ENCODE measurements at regions not wholly inside any gene's neighbourhood (a gene's known extent, or its start where the extent isn't known, plus 50 kb on each side); places are given as distances from the start of the nearest gene placed in this dataset.

DNA sequence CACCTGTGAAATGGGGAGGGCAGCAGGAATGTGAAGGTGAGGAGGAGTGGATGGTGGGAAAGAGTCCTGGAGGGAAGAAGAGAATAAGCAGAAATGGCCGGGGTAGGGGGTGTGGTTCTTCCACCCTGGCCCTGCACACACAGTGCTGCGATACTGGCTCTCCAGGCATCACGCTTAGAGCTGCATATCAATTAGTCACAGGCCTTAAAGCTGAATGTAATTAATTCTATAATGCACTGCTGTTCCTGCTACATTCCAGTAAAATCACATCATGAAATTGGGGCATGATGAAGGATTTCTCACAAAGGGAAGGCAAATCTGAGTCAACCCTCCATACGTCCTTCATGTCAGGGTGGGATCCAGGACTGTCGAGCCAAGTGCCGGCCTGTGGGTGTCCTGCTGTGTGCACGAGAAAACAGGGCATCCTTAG, 566.1 kb downstream of the BCL11B start:
- DNase-seq (ENCODE audit: low spot score in 2 of 2) (no peak), ATAC-seq (replicated peaks; ENCODE audit: extremely low read depth, poor library complexity, severe bottlenecking) (no peak)
- Mint-ChIP-seq H3K27me3 (no peaks in the 10 kb centered on the region), H3K9me3 (no peaks in the 10 kb centered on the region), H3K27ac (ENCODE audit: low read depth) (no peak overlapping the region), H3K4me1 (peaks cover 45% of the 10 kb centered on the region), H3K36me3 (ENCODE audit: insufficient read depth) (no peaks in the 10 kb centered on the region), H3K4me3 (no peak overlapping the region)

DNA sequence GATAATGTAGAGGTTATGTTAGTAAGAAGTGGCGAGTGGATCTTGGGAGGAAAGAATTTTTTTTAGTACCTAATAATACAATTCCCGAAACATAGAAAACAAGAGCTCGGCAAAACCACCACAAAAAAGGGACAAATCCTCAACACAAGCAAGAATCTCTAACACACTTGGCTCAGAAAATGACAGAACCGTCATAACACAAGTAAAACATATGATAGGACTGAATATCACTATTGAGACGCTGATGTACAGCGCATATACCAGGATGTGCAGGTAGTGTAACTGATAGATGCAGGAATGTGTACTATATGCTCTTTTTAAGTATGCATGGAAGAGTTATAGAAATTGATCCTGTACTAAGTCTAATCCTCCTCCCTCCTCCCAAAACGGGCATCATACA, 564.5 kb downstream of the BCL11B start:
- H3K36me3 Mint-ChIP-seq (ENCODE audit: insufficient read depth), result no peaks in the 10 kb centered on the region
- H3K4me3 Mint-ChIP-seq, result no peak overlapping the region
- H3K27ac Mint-ChIP-seq (ENCODE audit: low read depth), result no peak overlapping the region

DNA sequence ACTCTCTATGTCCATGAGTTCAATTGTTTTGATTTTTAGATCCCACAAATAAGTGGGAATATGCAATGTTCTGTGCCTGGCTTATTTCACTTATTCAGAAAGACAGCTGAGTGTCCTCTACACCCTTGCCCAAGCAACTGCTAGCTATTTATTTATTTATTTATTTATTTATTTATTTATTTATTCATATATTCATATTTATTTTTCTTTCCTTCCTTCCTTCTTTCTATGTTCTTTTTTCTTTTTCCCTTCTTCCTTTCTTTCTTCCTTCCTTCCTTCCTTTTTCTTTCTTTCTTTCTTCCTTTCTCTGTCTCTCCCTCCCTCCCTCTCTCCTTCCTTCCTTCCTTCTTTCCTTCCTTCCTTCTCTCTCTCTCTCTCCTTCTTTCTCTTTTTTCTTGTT, 563.4 kb downstream of the BCL11B start:
- no peaks in the 10 kb centered on the region for H3K9me3 Mint-ChIP-seq
- peaks cover 36% of the 10 kb centered on the region for H3K4me1 Mint-ChIP-seq
- H3K4me3 Mint-ChIP-seq, result no peak overlapping the region
- peak overlapping the region; percentile 85 for H3K27ac Mint-ChIP-seq (ENCODE audit: low read depth)
- ATAC-seq (replicated peaks; ENCODE audit: extremely low read depth, poor library complexity, severe bottlenecking), result no peak
- no peak for DNase-seq (ENCODE audit: low spot score in 2 of 2)
- no peaks in the 10 kb centered on the region for H3K27me3 Mint-ChIP-seq
- no peaks in the 10 kb centered on the region for H3K36me3 Mint-ChIP-seq (ENCODE audit: insufficient read depth)

More for the DNA sequence above, 564.5 kb downstream of the BCL11B start:
- DNase-seq (ENCODE audit: low spot score in 2 of 2), result no peak
- ATAC-seq (replicated peaks; ENCODE audit: extremely low read depth, poor library complexity, severe bottlenecking), result no peak
- Mint-ChIP-seq H3K27me3 (no peaks in the 10 kb centered on the region), H3K4me1 (peaks cover 46% of the 10 kb centered on the region), H3K9me3 (no peaks in the 10 kb centered on the region)

DNA sequence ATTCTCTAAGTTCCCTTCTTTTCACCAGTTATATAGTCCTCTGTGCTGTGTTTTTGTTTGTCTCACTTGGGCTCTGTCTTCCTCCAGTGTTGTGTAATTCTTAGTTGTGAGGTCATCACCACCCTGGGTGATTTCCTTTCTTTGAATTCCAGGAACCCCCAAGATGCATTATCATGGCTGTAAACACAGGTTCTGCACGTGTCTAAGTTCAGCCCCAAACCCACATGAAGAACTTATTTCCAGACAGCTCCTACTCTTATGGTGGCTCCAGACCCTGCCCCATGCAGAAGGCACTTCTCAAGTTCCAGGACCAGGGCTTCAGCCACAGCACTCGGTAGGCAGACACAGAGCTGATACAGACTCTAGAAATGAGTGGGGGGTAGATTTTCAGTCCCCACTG, 560.5 kb downstream of the BCL11B start:
- Mint-ChIP-seq H3K36me3 (ENCODE audit: insufficient read depth) (no peaks in the 10 kb centered on the region), H3K27me3 (peaks cover 5% of the 10 kb centered on the region), H3K4me3 (no peak overlapping the region), H3K9me3 (no peaks in the 10 kb centered on the region), H3K4me1 (peaks cover 19% of the 10 kb centered on the region), H3K27ac (ENCODE audit: low read depth) (peak overlapping the region; percentile 66)
- DNase-seq (ENCODE audit: low spot score in 2 of 2) (no peak), ATAC-seq (replicated peaks; ENCODE audit: extremely low read depth, poor library complexity, severe bottlenecking) (no peak)

DNA sequence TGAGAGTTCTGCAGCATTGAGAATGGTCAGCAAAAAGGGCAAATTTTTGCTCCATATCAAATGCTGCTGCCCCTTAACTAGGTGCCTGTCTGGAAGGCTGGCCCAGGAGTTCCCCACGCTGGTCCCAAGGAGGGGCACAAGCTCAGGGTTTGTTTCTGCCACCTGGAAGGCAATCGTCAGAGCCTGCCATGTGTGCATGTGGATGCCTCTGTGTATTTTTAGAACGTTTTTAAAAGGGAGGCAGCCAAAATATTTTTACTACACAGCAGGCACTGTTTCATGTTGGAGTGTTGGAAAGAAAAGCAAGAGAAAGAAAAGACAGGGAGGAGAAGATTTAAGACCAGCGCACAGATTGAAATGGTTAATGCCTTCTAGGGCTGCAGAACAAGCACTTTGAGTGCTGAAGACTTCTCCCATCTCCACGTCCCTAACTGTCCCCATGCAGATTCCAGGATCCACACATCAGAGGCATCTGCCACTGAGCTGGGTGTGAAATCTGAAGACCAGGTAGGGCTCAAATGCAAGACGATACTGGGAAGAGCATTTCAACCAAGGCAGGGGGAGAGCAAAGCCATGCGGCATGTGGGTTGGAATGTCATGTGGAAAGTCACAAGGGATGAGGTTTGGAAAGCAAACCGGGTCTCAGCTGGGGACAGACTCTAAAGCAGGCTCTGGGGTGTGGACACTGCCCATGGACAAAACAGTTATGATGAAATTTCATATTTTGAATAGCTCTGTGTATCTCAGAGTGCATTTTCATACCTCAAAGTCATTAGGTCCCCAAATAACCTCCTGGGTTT, 557.2 kb downstream of the BCL11B start:
- H3K4me1 Mint-ChIP-seq, result peaks cover 20% of the 10 kb centered on the region
- DNase-seq (ENCODE audit: low spot score in 2 of 2) (no peak), ATAC-seq (replicated peaks; ENCODE audit: extremely low read depth, poor library complexity, severe bottlenecking) (no peak)
- H3K27me3 Mint-ChIP-seq, result peaks cover 18% of the 10 kb centered on the region
- no peak overlapping the region for H3K4me3 Mint-ChIP-seq
- H3K9me3 Mint-ChIP-seq, result no peaks in the 10 kb centered on the region
- peaks cover 2% of the 10 kb centered on the region for H3K36me3 Mint-ChIP-seq (ENCODE audit: insufficient read depth)
- H3K27ac Mint-ChIP-seq (ENCODE audit: low read depth), result no peak overlapping the region

DNA sequence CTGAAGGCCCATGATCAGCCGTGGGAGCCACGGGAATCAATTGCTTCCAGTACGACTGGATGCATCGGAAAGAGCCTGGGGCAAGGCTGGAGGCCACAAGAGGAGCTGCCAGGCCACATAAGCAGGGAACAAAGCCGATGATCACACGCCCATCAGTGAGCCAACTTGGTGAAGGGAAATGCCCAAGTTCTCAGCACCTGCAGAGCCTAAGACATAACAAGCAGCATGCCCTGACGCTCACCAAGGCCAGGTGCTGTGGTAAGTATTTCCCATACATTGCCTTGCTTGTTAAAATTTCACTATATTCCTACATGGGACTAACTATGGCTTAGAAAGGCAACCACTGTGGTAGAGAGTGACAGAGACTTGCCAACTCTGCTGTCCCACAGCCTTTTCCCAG, 555.9 kb downstream of the BCL11B start:
- no peak overlapping the region for H3K27ac Mint-ChIP-seq (ENCODE audit: low read depth)
- peaks cover 13% of the 10 kb centered on the region for H3K4me1 Mint-ChIP-seq
- H3K36me3 Mint-ChIP-seq (ENCODE audit: insufficient read depth), result peaks cover 2% of the 10 kb centered on the region
- DNase-seq (ENCODE audit: low spot score in 2 of 2) (no peak), ATAC-seq (replicated peaks; ENCODE audit: extremely low read depth, poor library complexity, severe bottlenecking) (no peak)
- H3K27me3 Mint-ChIP-seq, result peaks cover 18% of the 10 kb centered on the region
- no peaks in the 10 kb centered on the region for H3K9me3 Mint-ChIP-seq
- H3K4me3 Mint-ChIP-seq, result no peak overlapping the region

DNA sequence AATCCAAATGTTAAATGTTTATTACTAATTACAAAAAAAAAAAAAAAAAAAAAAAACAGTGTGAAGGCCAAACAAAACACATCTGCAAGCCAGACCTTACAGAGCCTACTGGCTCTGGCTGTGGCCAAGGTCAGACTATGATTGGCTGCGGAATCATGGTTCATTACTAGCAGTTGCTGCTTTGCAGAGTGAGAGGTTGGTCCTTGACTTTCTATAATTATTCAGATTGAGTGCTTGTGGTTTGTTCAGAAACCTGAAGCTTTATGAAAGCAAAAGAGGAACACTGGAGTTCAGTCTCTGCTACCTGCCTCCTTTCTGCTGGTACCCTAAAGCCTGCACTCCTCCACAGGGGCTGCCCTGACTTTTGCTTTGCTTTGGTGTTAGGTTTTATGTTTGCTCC, 550.9 kb downstream of the BCL11B start:
- peaks cover 8% of the 10 kb centered on the region for H3K4me1 Mint-ChIP-seq
- ATAC-seq (replicated peaks; ENCODE audit: extremely low read depth, poor library complexity, severe bottlenecking), result no peak

DNA sequence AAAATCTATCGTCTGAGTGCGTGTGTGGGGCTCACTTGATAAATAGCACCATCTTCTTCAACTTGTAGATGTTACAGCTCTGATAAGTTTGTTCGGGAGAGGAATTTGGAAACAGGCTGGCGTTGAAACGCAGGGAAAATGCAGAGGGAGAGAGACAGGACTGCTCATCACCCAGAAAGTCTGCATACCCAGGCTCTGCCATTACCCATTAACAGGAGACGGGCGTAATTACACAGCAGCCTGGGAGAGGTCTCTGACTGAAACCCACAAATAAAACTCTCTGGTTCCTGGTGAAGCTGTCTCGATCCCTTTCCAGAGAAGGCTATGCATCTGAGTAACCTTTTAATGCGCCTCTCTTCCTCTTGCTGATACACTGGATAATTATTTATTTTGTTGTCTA, 547.3 kb downstream of the BCL11B start:
- H3K4me3 Mint-ChIP-seq, result no peak overlapping the region
- H3K36me3 Mint-ChIP-seq (ENCODE audit: insufficient read depth), result peaks cover 2% of the 10 kb centered on the region
- ATAC-seq (replicated peaks; ENCODE audit: extremely low read depth, poor library complexity, severe bottlenecking) (no peak), DNase-seq (ENCODE audit: low spot score in 2 of 2) (no peak)
- no peak overlapping the region for H3K27ac Mint-ChIP-seq (ENCODE audit: low read depth)
- no peaks in the 10 kb centered on the region for H3K4me1 Mint-ChIP-seq
- H3K27me3 Mint-ChIP-seq, result peaks cover 27% of the 10 kb centered on the region
- no peaks in the 10 kb centered on the region for H3K9me3 Mint-ChIP-seq

More for the DNA sequence above, 550.9 kb downstream of the BCL11B start:
- no peak for DNase-seq (ENCODE audit: low spot score in 2 of 2)
- Mint-ChIP-seq H3K27ac (ENCODE audit: low read depth) (no peak overlapping the region), H3K27me3 (peaks cover 30% of the 10 kb centered on the region), H3K9me3 (no peaks in the 10 kb centered on the region), H3K36me3 (ENCODE audit: insufficient read depth) (peaks cover 2% of the 10 kb centered on the region), H3K4me3 (no peak overlapping the region)

DNA sequence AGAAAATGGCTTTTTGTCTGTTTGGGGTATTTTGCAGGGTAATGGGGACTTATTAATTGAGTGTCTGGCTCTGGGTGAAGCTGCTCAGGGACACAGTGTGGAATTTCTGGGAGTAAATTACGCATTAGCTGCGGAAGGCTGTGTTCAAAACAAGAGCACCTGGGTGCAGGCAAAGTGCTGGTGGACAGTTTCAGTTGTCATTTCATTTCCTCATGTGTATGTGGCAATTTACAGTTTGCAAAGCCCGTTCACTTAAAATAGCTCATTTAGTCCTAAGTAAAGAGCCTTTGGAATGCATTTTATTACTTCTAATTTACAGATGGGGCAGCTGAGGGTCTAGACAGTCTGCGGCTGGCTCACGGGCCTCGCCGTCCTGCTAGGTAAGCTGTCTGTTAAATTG, 546.8 kb downstream of the BCL11B start:
- H3K27me3 Mint-ChIP-seq, result peaks cover 27% of the 10 kb centered on the region
- H3K4me3 Mint-ChIP-seq, result no peak overlapping the region
- peaks cover 2% of the 10 kb centered on the region for H3K36me3 Mint-ChIP-seq (ENCODE audit: insufficient read depth)
- DNase-seq (ENCODE audit: low spot score in 2 of 2), result no peak
- no peaks in the 10 kb centered on the region for H3K4me1 Mint-ChIP-seq
- no peak overlapping the region for H3K27ac Mint-ChIP-seq (ENCODE audit: low read depth)
- no peaks in the 10 kb centered on the region for H3K9me3 Mint-ChIP-seq
- ATAC-seq (replicated peaks; ENCODE audit: extremely low read depth, poor library complexity, severe bottlenecking), result no peak

DNA sequence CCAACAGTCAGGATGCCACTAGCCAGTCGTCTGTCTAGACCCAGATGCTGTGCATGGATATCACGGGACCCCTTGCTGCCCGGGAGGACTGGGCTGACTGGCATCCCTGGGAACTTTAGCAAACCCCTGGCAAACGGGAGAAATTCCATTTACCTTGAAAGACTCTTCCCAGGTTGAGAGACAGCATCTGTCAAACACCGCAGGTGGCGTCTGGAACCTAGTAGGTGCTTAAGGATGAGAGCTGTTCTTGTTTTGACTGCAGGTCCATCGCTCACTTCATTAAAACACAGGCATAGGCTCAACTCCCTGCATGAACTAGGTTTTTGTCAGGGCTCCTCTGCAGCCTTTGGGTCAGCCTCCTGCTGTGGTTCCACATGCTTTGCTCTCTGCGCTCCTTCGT, 546.3 kb downstream of the BCL11B start:
- DNase-seq (ENCODE audit: low spot score in 2 of 2) (no peak), ATAC-seq (replicated peaks; ENCODE audit: extremely low read depth, poor library complexity, severe bottlenecking) (no peak)
- Mint-ChIP-seq H3K27me3 (peaks cover 27% of the 10 kb centered on the region), H3K4me1 (no peaks in the 10 kb centered on the region), H3K27ac (ENCODE audit: low read depth) (no peak overlapping the region), H3K9me3 (no peaks in the 10 kb centered on the region), H3K36me3 (ENCODE audit: insufficient read depth) (peaks cover 2% of the 10 kb centered on the region), H3K4me3 (no peak overlapping the region)

DNA sequence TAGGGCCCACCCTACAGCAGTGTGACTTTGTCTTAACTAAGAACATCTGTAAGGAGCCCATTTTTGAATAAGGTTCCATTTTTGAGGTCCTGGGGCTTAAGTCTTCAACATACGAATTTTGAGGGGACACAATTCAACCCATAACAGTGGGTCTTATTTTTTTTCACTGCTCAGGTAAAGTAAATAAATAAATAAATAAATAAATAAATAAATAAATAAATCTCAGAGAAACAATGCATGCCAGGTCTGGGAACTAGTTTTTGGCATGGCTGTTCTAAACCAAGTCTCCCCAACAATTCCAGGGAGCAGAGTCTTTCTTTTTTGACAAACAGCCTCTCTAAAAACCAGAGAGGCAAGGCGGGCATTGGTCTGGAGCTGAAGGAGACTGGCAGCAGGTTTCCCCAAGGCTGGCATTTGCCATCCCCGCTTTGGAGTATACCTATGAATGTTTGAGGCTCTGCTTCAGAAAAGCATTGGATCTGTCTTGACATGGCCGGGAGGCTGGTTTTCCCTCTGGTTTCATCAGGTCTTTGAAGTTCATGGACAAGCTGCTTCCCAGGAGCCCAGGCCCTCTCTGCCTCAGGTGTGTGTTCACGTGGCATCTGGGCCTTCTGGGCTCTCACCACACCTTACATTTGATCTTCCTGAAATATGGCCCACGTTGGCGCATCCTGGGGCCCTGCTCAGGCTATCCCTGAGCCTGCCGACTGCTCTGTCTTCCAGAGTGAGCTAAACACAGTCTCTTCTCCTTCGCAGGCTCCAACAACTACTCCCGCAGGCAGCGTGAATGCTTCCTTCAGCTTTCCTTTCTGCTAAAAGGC, 545.2 kb downstream of the BCL11B start:
- DNase-seq (ENCODE audit: low spot score in 2 of 2) (no peak), ATAC-seq (replicated peaks; ENCODE audit: extremely low read depth, poor library complexity, severe bottlenecking) (no peak)
- Mint-ChIP-seq H3K9me3 (no peaks in the 10 kb centered on the region), H3K27ac (ENCODE audit: low read depth) (no peak overlapping the region), H3K4me1 (no peaks in the 10 kb centered on the region), H3K36me3 (ENCODE audit: insufficient read depth) (peaks cover 2% of the 10 kb centered on the region), H3K27me3 (peaks cover 33% of the 10 kb centered on the region), H3K4me3 (no peak overlapping the region)

DNA sequence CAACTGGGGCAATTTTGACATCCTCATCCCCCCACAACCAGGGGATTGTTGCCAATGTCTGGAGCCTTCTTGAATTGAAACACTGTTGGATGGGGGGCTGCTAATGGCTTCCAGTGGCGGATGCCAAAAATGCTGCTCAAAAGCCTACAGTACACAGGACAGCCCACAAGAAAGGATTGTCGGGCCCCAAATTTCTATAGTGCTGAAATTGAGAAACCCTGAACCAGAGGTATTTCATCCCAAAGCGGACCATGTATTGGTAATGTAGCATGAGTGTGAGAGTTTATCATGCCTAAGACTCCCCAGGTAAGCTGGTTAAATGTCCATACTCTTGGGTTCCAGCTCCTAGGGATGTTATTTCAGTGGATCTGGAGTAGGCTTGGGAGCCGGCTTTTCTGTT, 544.0 kb downstream of the BCL11B start:
- peaks cover 33% of the 10 kb centered on the region for H3K27me3 Mint-ChIP-seq
- no peak for DNase-seq (ENCODE audit: low spot score in 2 of 2)
- H3K36me3 Mint-ChIP-seq (ENCODE audit: insufficient read depth), result peaks cover 2% of the 10 kb centered on the region
- no peak overlapping the region for H3K27ac Mint-ChIP-seq (ENCODE audit: low read depth)
- no peak for ATAC-seq (replicated peaks; ENCODE audit: extremely low read depth, poor library complexity, severe bottlenecking)
- H3K4me1 Mint-ChIP-seq, result no peaks in the 10 kb centered on the region
- no peak overlapping the region for H3K4me3 Mint-ChIP-seq
- no peaks in the 10 kb centered on the region for H3K9me3 Mint-ChIP-seq

DNA sequence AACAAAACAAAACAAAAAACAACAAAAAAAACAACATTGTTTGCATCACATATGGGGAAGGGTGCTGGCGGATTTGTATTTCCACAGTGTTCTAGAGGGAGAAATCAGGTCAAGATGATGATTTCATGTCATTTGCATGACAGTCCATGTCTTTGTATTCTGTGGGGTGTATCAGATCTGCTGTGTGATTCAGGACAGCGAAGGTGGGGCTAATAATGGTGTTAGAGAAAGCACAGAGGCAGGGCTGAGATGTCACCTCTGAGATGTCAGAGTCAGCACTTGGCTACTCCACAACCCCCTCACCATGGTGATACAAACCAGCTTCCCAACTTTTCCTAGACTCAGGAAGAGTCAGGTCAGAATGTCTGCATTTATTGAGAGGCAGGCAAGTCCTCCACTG, 543.2 kb downstream of the BCL11B start:
- no peak for DNase-seq (ENCODE audit: low spot score in 2 of 2)
- H3K27ac Mint-ChIP-seq (ENCODE audit: low read depth), result no peak overlapping the region
- no peak for ATAC-seq (replicated peaks; ENCODE audit: extremely low read depth, poor library complexity, severe bottlenecking)
- H3K9me3 Mint-ChIP-seq, result no peaks in the 10 kb centered on the region
- H3K4me1 Mint-ChIP-seq, result no peaks in the 10 kb centered on the region
- peaks cover 33% of the 10 kb centered on the region for H3K27me3 Mint-ChIP-seq
- no peak overlapping the region for H3K4me3 Mint-ChIP-seq
- H3K36me3 Mint-ChIP-seq (ENCODE audit: insufficient read depth), result peaks cover 2% of the 10 kb centered on the region

Data from central memory CD8-positive, alpha-beta T cell (primary cell).